ENCODE measurements at regions not wholly inside any gene's neighbourhood (a gene's known extent, or its start where the extent isn't known, plus 50 kb on each side); places are given as distances from the start of the nearest gene placed in this dataset.

DNA sequence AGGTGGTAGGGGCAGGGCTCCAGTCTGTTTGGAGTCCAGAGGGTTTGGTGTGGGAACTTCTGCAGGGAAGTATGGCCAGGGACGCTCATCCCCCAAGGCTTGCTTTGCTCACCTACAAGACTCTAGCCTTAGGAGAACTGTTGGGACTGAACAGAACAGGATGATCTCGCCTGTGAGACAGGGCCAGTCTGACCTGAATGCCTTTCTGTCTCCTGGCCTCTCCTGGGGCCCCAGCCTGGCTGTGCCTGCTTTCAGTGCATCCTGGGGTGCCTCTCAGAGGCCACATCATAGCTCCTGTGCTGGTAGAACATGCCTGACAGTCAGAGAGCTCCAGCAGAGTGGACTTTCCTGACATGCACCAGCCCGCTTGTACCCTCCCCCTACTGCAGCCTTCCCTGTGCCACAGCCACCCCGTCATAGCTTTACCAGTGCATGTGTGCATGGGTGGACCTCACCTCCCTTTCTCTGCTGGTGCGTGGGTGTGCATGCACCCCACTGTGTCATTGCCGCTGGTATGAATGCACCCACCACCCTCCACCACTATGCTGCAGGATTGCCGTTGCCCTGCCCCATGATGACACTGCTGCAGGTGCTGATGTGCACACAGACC lies 165.8 kb downstream of the GIPC2 start:
- TF ChIP-seq, protein P1, sequence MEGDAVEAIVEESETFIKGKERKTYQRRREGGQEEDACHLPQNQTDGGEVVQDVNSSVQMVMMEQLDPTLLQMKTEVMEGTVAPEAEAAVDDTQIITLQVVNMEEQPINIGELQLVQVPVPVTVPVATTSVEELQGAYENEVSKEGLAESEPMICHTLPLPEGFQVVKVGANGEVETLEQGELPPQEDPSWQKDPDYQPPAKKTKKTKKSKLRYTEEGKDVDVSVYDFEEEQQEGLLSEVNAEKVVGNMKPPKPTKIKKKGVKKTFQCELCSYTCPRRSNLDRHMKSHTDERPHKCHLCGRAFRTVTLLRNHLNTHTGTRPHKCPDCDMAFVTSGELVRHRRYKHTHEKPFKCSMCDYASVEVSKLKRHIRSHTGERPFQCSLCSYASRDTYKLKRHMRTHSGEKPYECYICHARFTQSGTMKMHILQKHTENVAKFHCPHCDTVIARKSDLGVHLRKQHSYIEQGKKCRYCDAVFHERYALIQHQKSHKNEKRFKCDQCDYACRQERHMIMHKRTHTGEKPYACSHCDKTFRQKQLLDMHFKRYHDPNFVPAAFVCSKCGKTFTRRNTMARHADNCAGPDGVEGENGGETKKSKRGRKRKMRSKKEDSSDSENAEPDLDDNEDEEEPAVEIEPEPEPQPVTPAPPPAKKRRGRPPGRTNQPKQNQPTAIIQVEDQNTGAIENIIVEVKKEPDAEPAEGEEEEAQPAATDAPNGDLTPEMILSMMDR (IDR thresholded peaks at IDR 0.05; ENCODE audit: insufficient read depth, low read length, poor library complexity, severe bottlenecking), result no peak
- no peak for TF ChIP-seq EZH2phosphoT487 (conservative IDR thresholded peaks at IDR 0.05; ENCODE audit: low read length)
